ENCODE measurements at regions not wholly inside any gene's neighbourhood (a gene's known extent, or its start where the extent isn't known, plus 50 kb on each side); places are given as distances from the start of the nearest gene placed in this dataset.
"Not testable (repeated sequence)": the region's sequence is repeated elsewhere in the genome, so short reads cannot be mapped to it uniquely, and the experiment has no call there.

- TF ChIP-seq CTCF (tag by site-specific recombination; IDR thresholded peaks at IDR 0.05); HOXD13 (CRISPR knock-in tag; IDR thresholded peaks at IDR 0.05; ENCODE audit: borderline replicate concordance); ZNF48 (tag by site-specific recombination; IDR thresholded peaks at IDR 0.05); ZNF23 (tag by site-specific recombination; IDR thresholded peaks at IDR 0.05; ENCODE audit: borderline replicate concordance); MEIS1 (CRISPR knock-in tag; IDR thresholded peaks at IDR 0.05; ENCODE audit: borderline replicate concordance); OSR2 (tag by site-specific recombination; IDR thresholded peaks at IDR 0.05); ZNF558 (tag by site-specific recombination; IDR thresholded peaks at IDR 0.05); PBX3 (CRISPR knock-in tag; IDR thresholded peaks at IDR 0.05); ZBTB7A (tag by site-specific recombination; IDR thresholded peaks at IDR 0.05; ENCODE audit: low read depth); ZNF837 (tag by site-specific recombination; IDR thresholded peaks at IDR 0.05); ZNF391 (tag by site-specific recombination; IDR thresholded peaks at IDR 0.05; ENCODE audit: borderline replicate concordance, low read depth): not testable (repeated sequence)
- TF ChIP-seq, protein P1, sequence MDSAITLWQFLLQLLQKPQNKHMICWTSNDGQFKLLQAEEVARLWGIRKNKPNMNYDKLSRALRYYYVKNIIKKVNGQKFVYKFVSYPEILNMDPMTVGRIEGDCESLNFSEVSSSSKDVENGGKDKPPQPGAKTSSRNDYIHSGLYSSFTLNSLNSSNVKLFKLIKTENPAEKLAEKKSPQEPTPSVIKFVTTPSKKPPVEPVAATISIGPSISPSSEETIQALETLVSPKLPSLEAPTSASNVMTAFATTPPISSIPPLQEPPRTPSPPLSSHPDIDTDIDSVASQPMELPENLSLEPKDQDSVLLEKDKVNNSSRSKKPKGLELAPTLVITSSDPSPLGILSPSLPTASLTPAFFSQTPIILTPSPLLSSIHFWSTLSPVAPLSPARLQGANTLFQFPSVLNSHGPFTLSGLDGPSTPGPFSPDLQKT (IDR thresholded peaks at IDR 0.05; ENCODE audit: borderline replicate concordance, low read depth, low read length) = not testable (repeated sequence)
- TF ChIP-seq, protein P2, sequence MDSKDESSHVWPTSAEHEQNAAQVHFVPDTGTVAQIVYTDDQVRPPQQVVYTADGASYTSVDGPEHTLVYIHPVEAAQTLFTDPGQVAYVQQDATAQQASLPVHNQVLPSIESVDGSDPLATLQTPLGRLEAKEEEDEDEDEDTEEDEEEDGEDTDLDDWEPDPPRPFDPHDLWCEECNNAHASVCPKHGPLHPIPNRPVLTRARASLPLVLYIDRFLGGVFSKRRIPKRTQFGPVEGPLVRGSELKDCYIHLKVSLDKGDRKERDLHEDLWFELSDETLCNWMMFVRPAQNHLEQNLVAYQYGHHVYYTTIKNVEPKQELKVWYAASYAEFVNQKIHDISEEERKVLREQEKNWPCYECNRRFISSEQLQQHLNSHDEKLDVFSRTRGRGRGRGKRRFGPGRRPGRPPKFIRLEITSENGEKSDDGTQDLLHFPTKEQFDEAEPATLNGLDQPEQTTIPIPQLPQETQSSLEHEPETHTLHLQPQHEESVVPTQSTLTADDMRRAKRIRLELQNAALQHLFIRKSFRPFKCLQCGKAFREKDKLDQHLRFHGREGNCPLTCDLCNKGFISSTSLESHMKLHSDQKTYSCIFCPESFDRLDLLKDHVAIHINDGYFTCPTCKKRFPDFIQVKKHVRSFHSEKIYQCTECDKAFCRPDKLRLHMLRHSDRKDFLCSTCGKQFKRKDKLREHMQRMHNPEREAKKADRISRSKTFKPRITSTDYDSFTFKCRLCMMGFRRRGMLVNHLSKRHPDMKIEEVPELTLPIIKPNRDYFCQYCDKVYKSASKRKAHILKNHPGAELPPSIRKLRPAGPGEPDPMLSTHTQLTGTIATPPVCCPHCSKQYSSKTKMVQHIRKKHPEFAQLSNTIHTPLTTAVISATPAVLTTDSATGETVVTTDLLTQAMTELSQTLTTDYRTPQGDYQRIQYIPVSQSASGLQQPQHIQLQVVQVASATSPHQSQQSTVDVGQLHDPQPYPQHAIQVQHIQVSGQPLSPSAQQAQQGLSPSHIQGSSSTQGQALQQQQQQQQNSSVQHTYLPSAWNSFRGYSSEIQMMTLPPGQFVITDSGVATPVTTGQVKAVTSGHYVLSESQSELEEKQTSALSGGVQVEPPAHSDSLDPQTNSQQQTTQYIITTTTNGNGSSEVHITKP (tag by site-specific recombination; IDR thresholded peaks at IDR 0.05) = not testable (repeated sequence)
- TF ChIP-seq, protein P3, sequence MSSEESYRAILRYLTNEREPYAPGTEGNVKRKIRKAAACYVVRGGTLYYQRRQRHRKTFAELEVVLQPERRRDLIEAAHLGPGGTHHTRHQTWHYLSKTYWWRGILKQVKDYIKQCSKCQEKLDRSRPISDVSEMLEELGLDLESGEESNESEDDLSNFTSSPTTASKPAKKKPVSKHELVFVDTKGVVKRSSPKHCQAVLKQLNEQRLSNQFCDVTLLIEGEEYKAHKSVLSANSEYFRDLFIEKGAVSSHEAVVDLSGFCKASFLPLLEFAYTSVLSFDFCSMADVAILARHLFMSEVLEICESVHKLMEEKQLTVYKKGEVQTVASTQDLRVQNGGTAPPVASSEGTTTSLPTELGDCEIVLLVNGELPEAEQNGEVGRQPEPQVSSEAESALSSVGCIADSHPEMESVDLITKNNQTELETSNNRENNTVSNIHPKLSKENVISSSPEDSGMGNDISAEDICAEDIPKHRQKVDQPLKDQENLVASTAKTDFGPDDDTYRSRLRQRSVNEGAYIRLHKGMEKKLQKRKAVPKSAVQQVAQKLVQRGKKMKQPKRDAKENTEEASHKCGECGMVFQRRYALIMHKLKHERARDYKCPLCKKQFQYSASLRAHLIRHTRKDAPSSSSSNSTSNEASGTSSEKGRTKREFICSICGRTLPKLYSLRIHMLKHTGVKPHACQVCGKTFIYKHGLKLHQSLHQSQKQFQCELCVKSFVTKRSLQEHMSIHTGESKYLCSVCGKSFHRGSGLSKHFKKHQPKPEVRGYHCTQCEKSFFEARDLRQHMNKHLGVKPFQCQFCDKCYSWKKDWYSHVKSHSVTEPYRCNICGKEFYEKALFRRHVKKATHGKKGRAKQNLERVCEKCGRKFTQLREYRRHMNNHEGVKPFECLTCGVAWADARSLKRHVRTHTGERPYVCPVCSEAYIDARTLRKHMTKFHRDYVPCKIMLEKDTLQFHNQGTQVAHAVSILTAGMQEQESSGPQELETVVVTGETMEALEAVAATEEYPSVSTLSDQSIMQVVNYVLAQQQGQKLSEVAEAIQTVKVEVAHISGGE (tag by site-specific recombination; conservative IDR thresholded peaks at IDR 0.05; ENCODE audit: low read depth) = not testable (repeated sequence)
These were observed 1442.6 kb downstream of the KHDRBS2 start for GRCh38 chr6:60843175-60843982.

All from HEK293 (cell line).